OCI-LY3 (cell line): ENCODE measurements at regions not wholly inside any gene's neighbourhood (a gene's known extent, or its start where the extent isn't known, plus 50 kb on each side); places are given as distances from the start of the nearest gene placed in this dataset.

Experiments
- EZH2phosphoT487 ChIP-seq: fragments of 200-600 bp; shearing (Covaris generic); IDR thresholded peaks from 2 replicates; pipeline ENCODE4 v1.6.1; 2018; ENCODE audit warnings: antibody characterized with exemption, mixed run types, low read depth
- TF ChIP-seq, protein P1 (sequence below): fragments of 200-600, 300-600 bp; sonication (generic); IDR thresholded peaks from 2 replicates; pipeline ENCODE4 v1.5.1; 2014; ENCODE audit warnings: antibody characterized with exemption, low read length, low read depth

- TF ChIP-seq, protein P1, sequence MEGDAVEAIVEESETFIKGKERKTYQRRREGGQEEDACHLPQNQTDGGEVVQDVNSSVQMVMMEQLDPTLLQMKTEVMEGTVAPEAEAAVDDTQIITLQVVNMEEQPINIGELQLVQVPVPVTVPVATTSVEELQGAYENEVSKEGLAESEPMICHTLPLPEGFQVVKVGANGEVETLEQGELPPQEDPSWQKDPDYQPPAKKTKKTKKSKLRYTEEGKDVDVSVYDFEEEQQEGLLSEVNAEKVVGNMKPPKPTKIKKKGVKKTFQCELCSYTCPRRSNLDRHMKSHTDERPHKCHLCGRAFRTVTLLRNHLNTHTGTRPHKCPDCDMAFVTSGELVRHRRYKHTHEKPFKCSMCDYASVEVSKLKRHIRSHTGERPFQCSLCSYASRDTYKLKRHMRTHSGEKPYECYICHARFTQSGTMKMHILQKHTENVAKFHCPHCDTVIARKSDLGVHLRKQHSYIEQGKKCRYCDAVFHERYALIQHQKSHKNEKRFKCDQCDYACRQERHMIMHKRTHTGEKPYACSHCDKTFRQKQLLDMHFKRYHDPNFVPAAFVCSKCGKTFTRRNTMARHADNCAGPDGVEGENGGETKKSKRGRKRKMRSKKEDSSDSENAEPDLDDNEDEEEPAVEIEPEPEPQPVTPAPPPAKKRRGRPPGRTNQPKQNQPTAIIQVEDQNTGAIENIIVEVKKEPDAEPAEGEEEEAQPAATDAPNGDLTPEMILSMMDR: no peak
- no peak for TF ChIP-seq EZH2phosphoT487
These were observed 51.9 kb downstream of the GARRE1 start for GRCh38 chr19:34306213-34306661.
